Fibroblast of the aortic adventitia (primary cell): ENCODE measurements at regions not wholly inside any gene's neighbourhood (a gene's known extent, or its start where the extent isn't known, plus 50 kb on each side); places are given as distances from the start of the nearest gene placed in this dataset.

Experiments
- DNase-seq: peaks from one replicate; pipeline ENCODE4 v3.0.0-alpha.2; 2010; ENCODE audit warnings: low read depth
- H3K4me3 ChIP-seq: 2 replicates; pipeline ENCODE4 v1.5.1; 2011; ENCODE audit warnings: low read depth, mild to moderate bottlenecking, control low read depth, low read length, moderate library complexity
- TF ChIP-seq, protein P1 (sequence below): IDR thresholded peaks from 2 replicates; pipeline ENCODE4 v1.5.1; 2011; ENCODE audit warnings: mild to moderate bottlenecking, low read length, control low read depth, inconsistent platforms; ENCODE audit not compliant: insufficient read depth

GRCh38 chr10:9823268-9823930, 1194.3 kb upstream of the CELF2 start:
- DNase-seq, result no peak
- no peak overlapping the region for H3K4me3 ChIP-seq
- TF ChIP-seq, protein P1, sequence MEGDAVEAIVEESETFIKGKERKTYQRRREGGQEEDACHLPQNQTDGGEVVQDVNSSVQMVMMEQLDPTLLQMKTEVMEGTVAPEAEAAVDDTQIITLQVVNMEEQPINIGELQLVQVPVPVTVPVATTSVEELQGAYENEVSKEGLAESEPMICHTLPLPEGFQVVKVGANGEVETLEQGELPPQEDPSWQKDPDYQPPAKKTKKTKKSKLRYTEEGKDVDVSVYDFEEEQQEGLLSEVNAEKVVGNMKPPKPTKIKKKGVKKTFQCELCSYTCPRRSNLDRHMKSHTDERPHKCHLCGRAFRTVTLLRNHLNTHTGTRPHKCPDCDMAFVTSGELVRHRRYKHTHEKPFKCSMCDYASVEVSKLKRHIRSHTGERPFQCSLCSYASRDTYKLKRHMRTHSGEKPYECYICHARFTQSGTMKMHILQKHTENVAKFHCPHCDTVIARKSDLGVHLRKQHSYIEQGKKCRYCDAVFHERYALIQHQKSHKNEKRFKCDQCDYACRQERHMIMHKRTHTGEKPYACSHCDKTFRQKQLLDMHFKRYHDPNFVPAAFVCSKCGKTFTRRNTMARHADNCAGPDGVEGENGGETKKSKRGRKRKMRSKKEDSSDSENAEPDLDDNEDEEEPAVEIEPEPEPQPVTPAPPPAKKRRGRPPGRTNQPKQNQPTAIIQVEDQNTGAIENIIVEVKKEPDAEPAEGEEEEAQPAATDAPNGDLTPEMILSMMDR, result no peak

DNA sequence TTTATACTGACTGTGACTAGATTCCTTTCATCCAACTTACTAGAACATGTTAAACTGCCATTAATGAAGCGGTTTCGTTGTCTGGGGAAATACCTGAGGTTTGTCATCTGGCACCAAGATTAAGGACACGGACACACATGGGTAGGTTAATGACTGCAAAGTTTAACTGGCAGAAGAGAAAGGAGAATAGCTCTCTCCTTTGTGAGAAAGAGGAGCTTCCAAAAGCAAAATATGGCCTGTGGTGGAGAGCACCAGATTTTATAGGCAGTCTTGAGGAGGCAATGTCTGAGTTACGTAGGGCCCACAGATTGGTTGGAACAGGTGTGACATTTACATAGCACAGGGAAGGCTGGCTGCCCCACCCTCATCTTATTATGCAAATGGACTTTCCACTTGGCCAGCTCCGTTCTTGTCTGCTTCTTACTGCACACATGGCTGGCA, 1193.0 kb upstream of the CELF2 start:
- TF ChIP-seq, protein P1, result no peak
- DNase-seq, result no peak
- no peak overlapping the region for H3K4me3 ChIP-seq

GRCh38 chr10:9825491-9826018, 1192.1 kb upstream of the CELF2 start:
- no peak for DNase-seq
- no peak overlapping the region for H3K4me3 ChIP-seq
- TF ChIP-seq, protein P1, result no peak

- no peak for DNase-seq
- TF ChIP-seq, protein P1, result no peak
These were observed 1189.6 kb upstream of the CELF2 start for GRCh38 chr10:9828110-9828509.

GRCh38 chr10:9833942-9834341, 1183.7 kb upstream of the CELF2 start:
- TF ChIP-seq, protein P1, result no peak
- no peak overlapping the region for H3K4me3 ChIP-seq
- DNase-seq, result no peak

More at GRCh38 chr10:9828110-9828509, 1189.6 kb upstream of the CELF2 start:
- H3K4me3 ChIP-seq, result no peak overlapping the region

DNA sequence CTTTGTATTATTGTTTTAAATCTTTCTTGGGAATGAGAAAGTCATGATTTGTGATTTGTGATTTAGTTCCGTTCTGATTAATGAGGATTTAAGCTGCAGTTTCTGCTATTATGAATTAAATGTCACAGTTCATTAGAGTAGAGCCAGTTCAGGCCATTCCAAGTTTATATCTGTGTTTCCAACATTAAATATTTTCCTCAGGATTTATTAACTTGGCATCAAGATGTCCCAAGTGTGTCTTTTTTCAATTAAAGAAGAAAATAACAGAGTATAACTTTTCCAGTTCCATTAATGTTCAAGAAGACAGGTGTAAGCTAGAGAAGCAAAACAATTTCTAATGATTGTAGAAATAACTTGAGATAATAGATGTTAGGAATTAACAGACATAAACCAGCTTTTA, 1183.2 kb upstream of the CELF2 start:
- DNase-seq, result no peak

More for the DNA sequence above, 1183.2 kb upstream of the CELF2 start:
- no peak overlapping the region for H3K4me3 ChIP-seq
- TF ChIP-seq, protein P1, result no peak
